RKO (cell line): ENCODE measurements at regions not wholly inside any gene's neighbourhood (a gene's known extent, or its start where the extent isn't known, plus 50 kb on each side); places are given as distances from the start of the nearest gene placed in this dataset.
"Not testable (repeated sequence)": the region's sequence is repeated elsewhere in the genome, so short reads cannot be mapped to it uniquely, and the experiment has no call there.

Experiments
- DNase-seq: peaks from one replicate; pipeline ENCODE4 v3.0.0-alpha.2; 2016; ENCODE audit warnings: low spot score

GRCh38 chr3:110684466-110684865, 387.1 kb upstream of the NECTIN3 start:
- DNase-seq = no peak

DNA sequence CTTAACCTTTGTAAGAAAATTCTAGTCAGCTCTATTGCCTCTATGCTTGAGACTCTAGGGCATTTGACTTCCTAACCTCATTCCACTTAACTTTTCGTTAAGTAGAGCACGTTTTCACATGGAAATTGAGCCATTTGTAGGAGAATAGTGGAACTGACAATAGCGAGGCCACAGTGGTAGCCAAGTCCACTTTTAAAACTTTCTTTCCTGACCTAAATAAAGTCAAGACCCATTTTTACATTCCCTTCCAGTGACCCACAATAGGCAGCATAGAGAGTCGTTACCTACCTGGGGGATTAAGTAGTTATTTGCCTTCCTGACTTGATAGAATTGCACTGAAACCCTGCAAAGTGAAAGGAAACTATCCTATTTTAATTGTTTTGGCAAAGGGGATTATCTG, 386.0 kb upstream of the NECTIN3 start:
- no peak for DNase-seq

GRCh38 chr3:110686701-110687100, 384.9 kb upstream of the NECTIN3 start:
- no peak for DNase-seq

GRCh38 chr3:110687138-110687537, 384.5 kb upstream of the NECTIN3 start:
- no peak for DNase-seq

- no peak for DNase-seq
Measured at GRCh38 chr3:110697961-110698360, 373.7 kb upstream of the NECTIN3 start.

GRCh38 chr3:110704332-110704731, 367.3 kb upstream of the NECTIN3 start:
- DNase-seq = not testable (repeated sequence)

- DNase-seq = no peak
Measured at GRCh38 chr3:110708156-110708555, 363.5 kb upstream of the NECTIN3 start.

- DNase-seq = no peak
Measured at GRCh38 chr3:110710156-110710555, 361.5 kb upstream of the NECTIN3 start.

GRCh38 chr3:110710603-110711002, 361.0 kb upstream of the NECTIN3 start:
- DNase-seq = no peak

DNA sequence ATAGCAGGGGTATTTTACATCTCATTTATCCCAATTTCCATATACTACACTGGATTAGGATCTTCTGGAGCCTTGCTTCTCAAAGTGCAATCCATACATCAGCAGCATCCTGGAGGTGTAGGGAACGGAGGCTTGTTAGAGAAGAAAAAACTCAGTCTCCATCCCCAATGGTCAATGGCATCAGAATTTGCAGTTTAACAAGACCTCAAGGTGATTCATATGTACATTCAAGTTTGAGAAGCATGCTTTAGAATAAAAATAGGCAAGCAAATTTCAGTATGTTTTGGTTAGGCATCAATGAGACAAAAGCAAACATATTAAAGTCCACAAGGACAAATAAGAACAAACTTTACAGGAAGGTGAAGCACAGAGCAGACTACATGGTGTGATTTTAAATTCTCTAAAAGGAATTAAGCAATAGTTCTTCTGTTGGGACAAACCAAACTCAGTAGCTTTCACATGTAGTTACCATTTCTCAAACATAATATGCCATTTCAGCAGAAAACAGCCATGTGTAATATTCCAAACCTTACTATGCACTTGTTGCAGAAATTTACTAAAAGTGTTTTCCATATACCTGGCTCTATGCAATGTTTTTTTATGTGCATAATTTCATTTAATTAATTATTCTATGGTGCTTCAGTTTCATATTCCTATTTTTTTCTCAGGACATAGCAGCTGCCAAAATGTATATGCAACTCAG, 360.3 kb upstream of the NECTIN3 start:
- DNase-seq = no peak

DNA sequence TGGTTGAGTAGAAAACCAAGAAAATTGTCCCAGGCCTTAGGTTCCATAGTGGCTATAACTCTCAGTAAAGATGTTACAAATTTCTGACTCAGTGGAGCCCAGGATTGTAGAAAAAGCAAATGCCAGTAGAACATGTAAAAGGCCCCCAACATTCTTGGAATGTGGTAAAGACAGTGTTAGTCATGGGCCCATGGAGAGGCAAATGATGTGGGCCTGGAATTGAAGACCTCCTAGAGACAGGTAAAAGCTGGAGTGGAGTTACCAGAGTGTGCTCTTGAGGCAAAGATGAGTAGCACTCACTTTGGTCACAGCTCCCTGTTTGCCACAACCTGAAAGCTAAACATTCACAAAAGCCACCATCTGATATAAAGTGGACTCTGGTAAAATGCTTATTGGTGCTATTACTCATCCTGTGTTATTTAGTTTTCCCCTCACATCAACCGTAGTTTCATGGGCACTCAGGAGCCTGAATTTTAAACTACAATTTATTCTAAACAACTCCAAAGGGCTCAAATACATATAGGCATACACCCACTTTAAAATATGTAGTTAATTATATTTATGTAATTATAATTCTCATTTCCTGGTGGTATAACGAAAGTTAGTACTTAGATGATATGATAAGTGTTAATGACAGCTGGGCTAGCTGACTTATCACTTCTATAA, 359.6 kb upstream of the NECTIN3 start:
- DNase-seq = no peak

- no peak for DNase-seq
Measured at GRCh38 chr3:110727056-110727455, 344.6 kb upstream of the NECTIN3 start.

DNA sequence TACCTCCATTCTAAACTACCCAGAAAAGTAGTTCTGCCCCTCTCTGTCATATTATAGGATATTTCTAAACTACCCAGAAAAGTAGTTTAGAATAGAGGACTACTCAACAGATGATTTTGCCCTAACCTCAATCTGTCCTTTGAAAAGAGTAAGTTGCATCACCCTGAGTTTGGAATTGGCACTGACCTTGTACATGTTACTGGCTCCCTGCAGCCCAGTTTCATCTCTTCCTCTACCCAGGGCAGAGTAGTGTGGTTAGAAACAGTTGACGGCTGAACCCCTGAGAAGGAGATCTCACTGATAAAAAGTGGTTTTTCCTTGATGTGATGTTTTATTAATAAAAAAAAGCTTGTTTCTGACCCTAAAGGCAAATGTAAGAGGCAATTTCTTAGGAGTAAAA, 340.5 kb upstream of the NECTIN3 start:
- no peak for DNase-seq

GRCh38 chr3:110732420-110732819, 339.2 kb upstream of the NECTIN3 start:
- no peak for DNase-seq

GRCh38 chr3:110733045-110733444, 338.6 kb upstream of the NECTIN3 start:
- DNase-seq = no peak

DNA sequence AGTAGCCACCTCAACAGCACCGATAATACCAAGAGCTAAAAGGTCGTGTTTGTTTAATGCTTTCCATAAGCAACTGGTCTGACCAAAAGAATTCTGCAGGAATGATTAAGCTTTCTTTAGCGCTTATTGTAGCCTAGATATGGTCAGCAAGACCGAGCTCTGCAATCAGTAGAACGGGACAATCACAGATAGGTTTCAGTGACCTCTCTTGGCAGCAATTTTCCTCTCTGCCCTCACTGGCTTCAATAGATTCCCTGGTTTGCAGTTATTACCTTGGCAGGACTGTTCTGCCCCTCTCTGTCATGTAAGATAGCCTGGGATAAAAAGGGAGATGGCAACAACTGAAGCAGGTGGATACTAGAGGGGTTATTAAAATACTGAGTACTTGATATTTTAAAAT, 337.1 kb upstream of the NECTIN3 start:
- no peak for DNase-seq

GRCh38 chr3:110736332-110736731, 335.3 kb upstream of the NECTIN3 start:
- DNase-seq = no peak

DNA sequence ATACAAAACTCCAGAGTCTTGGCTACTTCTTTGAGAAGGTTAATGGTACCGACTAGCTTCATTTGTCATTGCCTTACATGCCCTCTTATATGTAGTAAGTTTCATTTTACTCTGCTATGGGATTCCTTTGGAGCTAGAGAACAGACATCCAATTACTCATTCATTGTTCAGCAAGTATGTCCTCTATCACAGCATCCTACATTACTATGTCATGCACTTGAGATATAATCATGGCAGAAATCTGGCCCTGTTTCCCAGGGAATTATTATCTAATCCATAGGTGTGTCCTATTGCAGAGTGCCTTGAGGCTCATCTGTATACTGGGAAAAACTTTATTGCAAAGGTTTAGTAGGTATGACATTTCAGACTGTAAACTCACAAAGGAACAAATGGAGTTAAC, 333.1 kb upstream of the NECTIN3 start:
- no peak for DNase-seq

DNA sequence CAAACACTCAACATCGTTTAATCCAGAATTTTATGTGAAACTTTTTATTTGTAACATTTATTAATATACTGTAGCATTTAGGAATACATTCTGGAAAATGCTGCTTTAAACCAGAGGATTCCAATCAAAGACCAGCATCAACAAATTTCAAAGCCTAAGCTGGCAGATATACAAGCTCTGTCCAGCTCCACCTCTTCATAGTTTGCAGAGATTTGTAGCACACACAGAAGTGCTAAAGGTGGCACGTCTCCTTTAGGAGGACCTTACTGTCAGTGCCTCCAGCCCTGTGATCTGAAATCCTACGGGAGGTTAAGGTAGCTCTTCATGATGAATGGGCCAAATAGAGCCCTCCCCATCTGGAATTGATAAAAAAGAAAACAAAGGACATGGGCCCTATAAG, 329.7 kb upstream of the NECTIN3 start:
- DNase-seq = no peak

GRCh38 chr3:110743202-110743601, 328.4 kb upstream of the NECTIN3 start:
- no peak for DNase-seq

GRCh38 chr3:110743984-110744383, 327.6 kb upstream of the NECTIN3 start:
- no peak for DNase-seq

DNA sequence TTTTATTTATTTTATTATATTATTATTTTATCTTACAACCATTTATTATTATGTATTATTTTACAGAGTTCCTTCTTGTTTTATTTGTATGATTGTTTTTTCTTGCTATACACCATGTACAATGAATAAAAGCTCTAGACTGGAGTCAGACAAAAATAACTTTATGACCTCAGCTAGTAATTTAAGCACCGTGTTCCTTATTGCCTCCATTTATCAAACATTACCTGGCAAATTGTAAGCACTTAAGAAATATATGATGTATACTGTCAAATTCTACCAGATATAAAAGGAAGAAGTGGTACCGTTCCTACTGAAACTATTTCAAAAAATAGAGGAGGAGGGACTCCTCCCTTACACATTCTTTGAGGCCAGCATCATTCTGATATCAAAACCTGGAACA, 326.9 kb upstream of the NECTIN3 start:
- no peak for DNase-seq

GRCh38 chr3:110749006-110749405, 322.6 kb upstream of the NECTIN3 start:
- DNase-seq = no peak

DNA sequence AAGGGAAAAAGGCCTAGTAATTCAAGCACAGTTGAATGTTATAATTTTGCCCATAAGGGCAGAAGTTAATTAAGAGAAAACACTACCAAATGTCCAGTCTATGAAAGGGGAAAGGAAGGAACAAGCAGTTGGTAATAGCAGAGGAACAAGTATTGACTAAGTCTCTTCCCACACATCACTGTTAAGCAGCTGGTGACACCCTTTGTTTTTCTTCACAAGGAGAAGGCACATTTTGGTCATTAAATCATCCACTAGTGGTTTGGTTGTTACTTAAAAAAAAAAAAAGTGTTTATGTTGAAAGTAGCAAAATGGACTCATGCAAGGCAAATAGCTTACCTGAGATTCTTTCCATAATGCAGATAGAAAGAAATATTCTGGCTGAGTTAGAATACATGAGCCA, 321.4 kb upstream of the NECTIN3 start:
- no peak for DNase-seq
